Right atrium auricular region (tissue), 2 donors: ENCODE measurements at regions not wholly inside any gene's neighbourhood (a gene's known extent, or its start where the extent isn't known, plus 50 kb on each side); places are given as distances from the start of the nearest gene placed in this dataset.
A peak's percentile ranks its signal among the peaks of the same experiment; 100 is the strongest.

Experiments used
- DNase-seq: peaks from one replicate; pipeline ENCODE4 v3.0.0-alpha.2; 2019; ENCODE audit warnings: low spot score
- H3K27ac ChIP-seq, 2 donors: fragments of 200-600 bp; sonication (generic); 1 replicate in 1 of 2; 2 replicates in 1 of 2; pipeline ENCODE4 v1.5.1; 2016 to 2019
- H3K27me3 ChIP-seq, 2 donors: fragments of 200-600 bp; sonication (generic); one replicate each; pipeline versions ENCODE4 v1.5.1 to v1.6.0; 2017 to 2019
- H3K36me3 ChIP-seq: fragments of 200-600 bp; sonication (generic); one replicate; pipeline ENCODE4 v1.5.1; 2016
- H3K4me1 ChIP-seq, 2 donors: fragments of 200-600 bp; sonication (generic); one replicate each; pipeline versions ENCODE4 v1.5.1 to v1.6.0; 2017 to 2019
- H3K4me3 ChIP-seq, 2 donors: fragments of 200-600 bp; sonication (generic); 1 replicate in 1 of 2; 2 replicates in 1 of 2; pipeline ENCODE4 v1.5.1; 2017 to 2019; ENCODE audit warnings: mild to moderate bottlenecking in 1 of 2, moderate library complexity in 1 of 2
- H3K9me3 ChIP-seq, 2 donors: fragments of 200-600 bp; sonication (generic); one replicate each; pipeline ENCODE4 v1.5.1; 2019
- TF ChIP-seq, protein P1 (sequence below), 2 donors: fragments of 200-600 bp; sonication (generic); IDR thresholded peaks; one replicate each; pipeline ENCODE4 v1.5.1; 2019; ENCODE audit warnings: antibody characterized with exemption in 2 of 2

DNA sequence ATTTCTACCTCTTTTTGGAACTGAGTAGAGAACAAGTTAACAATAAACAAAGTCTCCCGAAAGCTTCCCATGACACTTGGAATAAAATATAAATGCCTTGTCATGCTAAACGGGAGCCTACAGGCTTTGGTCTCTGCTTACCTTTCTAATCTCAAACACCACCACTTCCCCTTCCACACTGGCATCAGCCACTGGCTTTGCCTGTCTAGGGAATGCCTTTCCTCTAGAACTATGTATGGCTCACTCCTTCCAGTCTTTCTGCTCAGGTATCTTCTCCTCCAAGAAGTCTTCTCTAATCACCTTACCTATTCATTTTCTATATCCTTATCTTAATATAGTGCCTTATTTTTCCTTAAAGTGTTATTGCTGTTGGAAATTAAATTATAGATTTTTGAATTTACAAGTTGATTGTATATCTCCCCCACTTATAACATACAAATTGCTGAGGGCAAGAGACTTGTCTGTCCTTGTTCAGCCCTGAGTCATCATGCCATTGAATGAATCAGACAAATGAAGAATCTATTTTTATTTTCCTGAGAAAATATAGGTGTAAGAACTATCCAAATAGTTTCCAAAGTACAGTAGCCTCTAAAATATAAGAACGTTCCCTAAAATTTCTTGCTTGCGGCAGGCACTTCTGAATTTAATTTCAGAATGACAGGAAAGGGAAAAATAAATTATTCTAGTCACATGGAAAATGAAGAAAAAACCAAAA, 119.2 kb downstream of the TM2D1 start:
- TF ChIP-seq, protein P1, sequence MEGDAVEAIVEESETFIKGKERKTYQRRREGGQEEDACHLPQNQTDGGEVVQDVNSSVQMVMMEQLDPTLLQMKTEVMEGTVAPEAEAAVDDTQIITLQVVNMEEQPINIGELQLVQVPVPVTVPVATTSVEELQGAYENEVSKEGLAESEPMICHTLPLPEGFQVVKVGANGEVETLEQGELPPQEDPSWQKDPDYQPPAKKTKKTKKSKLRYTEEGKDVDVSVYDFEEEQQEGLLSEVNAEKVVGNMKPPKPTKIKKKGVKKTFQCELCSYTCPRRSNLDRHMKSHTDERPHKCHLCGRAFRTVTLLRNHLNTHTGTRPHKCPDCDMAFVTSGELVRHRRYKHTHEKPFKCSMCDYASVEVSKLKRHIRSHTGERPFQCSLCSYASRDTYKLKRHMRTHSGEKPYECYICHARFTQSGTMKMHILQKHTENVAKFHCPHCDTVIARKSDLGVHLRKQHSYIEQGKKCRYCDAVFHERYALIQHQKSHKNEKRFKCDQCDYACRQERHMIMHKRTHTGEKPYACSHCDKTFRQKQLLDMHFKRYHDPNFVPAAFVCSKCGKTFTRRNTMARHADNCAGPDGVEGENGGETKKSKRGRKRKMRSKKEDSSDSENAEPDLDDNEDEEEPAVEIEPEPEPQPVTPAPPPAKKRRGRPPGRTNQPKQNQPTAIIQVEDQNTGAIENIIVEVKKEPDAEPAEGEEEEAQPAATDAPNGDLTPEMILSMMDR (IDR thresholded peaks at IDR 0.05) = no peak
- Histone ChIP-seq H3K36me3 (no peaks in the 10 kb centered on the region), H3K4me3 (no peak overlapping the region), H3K9me3 (no peaks in the 10 kb centered on the region), H3K27me3 (no peaks in the 10 kb centered on the region), H3K27ac (peak overlapping the region; percentile 46 to 81), H3K4me1 (no peaks in the 10 kb centered on the region)
- no peak for DNase-seq

DNA sequence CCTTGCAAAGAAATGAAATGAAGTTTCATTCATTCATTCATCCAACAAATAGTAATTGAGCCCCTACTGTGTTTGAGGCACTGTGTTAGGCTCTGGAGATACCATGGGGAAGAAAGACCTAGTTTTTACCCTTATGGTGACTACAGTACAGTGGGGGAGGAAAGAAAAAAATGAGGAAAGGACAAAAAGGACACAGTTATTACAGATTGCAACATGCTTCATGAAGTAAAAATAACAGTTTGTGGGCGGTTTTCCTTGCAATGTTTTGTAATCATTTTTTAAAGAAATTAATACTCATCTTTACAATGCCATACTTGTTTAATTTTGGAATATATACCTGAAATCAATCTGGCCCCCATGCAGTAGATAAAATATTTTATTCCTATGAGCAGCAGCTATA, 120.3 kb downstream of the TM2D1 start:
- Histone ChIP-seq H3K4me3 (no peak overlapping the region), H3K4me1 (no peaks in the 10 kb centered on the region), H3K27me3 (no peaks in the 10 kb centered on the region), H3K9me3 (no peaks in the 10 kb centered on the region), H3K27ac (no peak overlapping the region), H3K36me3 (no peaks in the 10 kb centered on the region)
- no peak for DNase-seq
- TF ChIP-seq, protein P1 (IDR thresholded peaks at IDR 0.05) = no peak

DNA sequence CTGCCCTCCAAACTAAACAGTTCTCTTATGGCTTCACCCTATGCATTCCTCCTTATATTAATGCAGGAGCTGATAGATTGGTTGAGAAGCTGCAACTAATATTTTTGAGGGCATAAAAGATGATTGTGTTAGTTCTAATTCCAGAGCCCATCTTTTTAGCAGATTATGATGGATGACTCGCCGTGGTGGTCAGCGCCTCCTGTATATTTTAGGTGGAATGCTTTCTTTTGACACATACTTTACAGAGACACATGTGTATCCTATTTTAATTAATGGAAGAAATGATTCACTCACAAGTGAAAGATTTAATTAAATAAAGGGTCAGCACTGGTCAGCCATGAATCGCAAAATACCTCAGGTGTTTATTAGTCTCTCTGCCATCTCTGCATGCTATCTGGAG, 120.7 kb downstream of the TM2D1 start:
- no peak for DNase-seq
- H3K27me3 ChIP-seq = no peaks in the 10 kb centered on the region
- no peaks in the 10 kb centered on the region for H3K9me3 ChIP-seq

DNA sequence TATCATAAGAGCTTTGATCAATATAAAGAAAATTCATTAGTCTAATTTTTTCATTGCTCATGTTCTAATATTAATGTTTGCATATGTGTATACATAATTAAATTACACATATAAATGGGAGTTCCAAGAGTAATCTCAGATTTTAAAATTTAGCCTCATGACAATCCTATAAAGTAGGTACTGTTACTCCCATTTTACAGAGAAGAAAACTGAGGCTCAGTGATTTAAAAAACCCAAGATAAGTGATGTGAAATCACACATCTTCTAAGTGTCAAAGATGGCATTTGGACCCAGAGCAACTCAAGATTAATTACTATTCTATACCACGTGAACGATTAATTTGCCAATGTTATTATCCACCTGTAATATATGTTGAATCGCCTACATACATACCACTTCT, 122.3 kb downstream of the TM2D1 start:
- TF ChIP-seq, protein P1 (IDR thresholded peaks at IDR 0.05) = no peak
- Histone ChIP-seq H3K4me3 (no peak overlapping the region), H3K4me1 (no peaks in the 10 kb centered on the region), H3K36me3 (no peaks in the 10 kb centered on the region), H3K27me3 (no peaks in the 10 kb centered on the region), H3K9me3 (peaks cover 0 to 3% of the 10 kb centered on the region in 2 donors), H3K27ac (no peak overlapping the region)
- DNase-seq = no peak

More for the DNA sequence above, 120.7 kb downstream of the TM2D1 start:
- H3K36me3 ChIP-seq = no peaks in the 10 kb centered on the region
- TF ChIP-seq, protein P1 (IDR thresholded peaks at IDR 0.05) = no peak
- H3K4me1 ChIP-seq = no peaks in the 10 kb centered on the region
- H3K4me3 ChIP-seq = no peak overlapping the region
- no peak overlapping the region for H3K27ac ChIP-seq

DNA sequence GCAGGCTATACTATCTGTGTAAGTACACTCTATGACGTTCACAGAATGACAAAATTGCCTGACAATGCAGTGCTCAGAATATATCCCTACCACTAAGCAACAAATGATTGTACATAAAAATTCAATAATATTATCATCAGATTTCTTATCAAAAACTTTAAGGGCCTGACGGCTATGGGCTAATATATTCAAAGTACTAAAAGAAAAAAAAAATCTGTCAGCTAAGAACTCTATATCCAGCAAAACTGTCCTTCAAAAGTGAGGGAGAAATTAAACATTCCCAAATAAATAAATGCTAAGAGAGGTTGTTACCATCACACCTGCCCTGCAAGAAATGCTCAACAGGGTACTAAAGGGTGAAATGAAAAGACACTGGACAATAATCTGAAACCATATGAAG, 127.3 kb downstream of the TM2D1 start:
- H3K9me3 ChIP-seq = peaks cover 0 to 11% of the 10 kb centered on the region in 2 donors
- TF ChIP-seq, protein P1 (IDR thresholded peaks at IDR 0.05) = no peak
- H3K4me1 ChIP-seq = no peaks in the 10 kb centered on the region
- no peak for DNase-seq
- no peaks in the 10 kb centered on the region for H3K27me3 ChIP-seq
- no peaks in the 10 kb centered on the region for H3K36me3 ChIP-seq
- no peak overlapping the region for H3K4me3 ChIP-seq
- H3K27ac ChIP-seq = no peak overlapping the region

DNA sequence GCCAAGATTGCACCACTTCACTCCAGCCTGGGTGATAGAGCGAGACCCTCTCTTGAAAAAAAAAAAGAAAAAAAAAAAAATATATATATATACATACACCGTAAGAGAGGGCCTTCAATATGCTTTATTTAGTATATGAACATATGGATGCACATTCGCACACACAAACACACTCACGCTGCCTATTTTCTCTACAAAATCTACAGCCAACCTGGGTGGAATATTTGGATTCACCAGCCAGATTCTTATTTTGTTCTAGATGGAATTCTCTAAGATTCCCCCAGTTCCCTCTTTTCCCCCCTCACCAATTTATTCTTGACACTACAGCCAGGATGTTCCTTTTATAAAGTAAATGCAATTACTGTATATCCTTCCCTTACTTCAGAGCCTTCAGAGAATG, 131.6 kb downstream of the TM2D1 start:
- H3K27ac ChIP-seq = no peak overlapping the region
- no peaks in the 10 kb centered on the region for H3K4me1 ChIP-seq
- no peaks in the 10 kb centered on the region for H3K27me3 ChIP-seq
- H3K9me3 ChIP-seq = peaks cover 0 to 11% of the 10 kb centered on the region in 2 donors
- H3K36me3 ChIP-seq = no peaks in the 10 kb centered on the region
- TF ChIP-seq, protein P1 (IDR thresholded peaks at IDR 0.05) = no peak
- DNase-seq = no peak
- H3K4me3 ChIP-seq = no peak overlapping the region
